ENCODE measurements at regions not wholly inside any gene's neighbourhood (a gene's known extent, or its start where the extent isn't known, plus 50 kb on each side); places are given as distances from the start of the nearest gene placed in this dataset.

DNA sequence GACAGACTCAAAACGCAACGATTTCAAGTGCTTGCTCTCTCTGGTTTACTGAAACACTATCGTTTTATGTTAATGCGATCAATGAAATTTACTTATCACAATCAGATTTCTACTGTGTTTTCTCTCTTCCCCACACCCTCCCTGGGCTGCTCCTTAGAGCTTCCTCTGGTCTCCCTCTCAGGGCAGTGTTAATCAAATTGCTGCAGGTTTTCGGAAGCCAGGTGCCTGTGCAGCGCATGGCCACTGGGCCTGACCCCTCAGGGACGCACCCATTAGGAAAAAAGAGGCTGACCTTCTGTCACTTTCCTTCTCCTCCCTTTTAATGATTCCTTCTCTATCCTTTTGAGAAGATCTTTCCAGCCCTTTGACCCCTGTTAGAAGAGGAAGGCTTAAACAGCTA is 134.5 kb upstream of the ONECUT1 start:
- TF ChIP-seq, protein P1, sequence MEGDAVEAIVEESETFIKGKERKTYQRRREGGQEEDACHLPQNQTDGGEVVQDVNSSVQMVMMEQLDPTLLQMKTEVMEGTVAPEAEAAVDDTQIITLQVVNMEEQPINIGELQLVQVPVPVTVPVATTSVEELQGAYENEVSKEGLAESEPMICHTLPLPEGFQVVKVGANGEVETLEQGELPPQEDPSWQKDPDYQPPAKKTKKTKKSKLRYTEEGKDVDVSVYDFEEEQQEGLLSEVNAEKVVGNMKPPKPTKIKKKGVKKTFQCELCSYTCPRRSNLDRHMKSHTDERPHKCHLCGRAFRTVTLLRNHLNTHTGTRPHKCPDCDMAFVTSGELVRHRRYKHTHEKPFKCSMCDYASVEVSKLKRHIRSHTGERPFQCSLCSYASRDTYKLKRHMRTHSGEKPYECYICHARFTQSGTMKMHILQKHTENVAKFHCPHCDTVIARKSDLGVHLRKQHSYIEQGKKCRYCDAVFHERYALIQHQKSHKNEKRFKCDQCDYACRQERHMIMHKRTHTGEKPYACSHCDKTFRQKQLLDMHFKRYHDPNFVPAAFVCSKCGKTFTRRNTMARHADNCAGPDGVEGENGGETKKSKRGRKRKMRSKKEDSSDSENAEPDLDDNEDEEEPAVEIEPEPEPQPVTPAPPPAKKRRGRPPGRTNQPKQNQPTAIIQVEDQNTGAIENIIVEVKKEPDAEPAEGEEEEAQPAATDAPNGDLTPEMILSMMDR (IDR thresholded peaks at IDR 0.05): no peak
- TF ChIP-seq POLR2A (IDR thresholded peaks at IDR 0.05): no peak
